ENCODE measurements at regions not wholly inside any gene's neighbourhood (a gene's known extent, or its start where the extent isn't known, plus 50 kb on each side); places are given as distances from the start of the nearest gene placed in this dataset.
"Not testable (repeated sequence)": the region's sequence is repeated elsewhere in the genome, so short reads cannot be mapped to it uniquely, and the experiment has no call there.

GRCh38 chr1:244156617-244157016 lies 105.5 kb downstream of the ZBTB18 start:
- TF ChIP-seq CTCF (conservative IDR thresholded peaks at IDR 0.05); ZFX (IDR thresholded peaks at IDR 0.05): not testable (repeated sequence)

Measured in C4-2B (cell line).